Peyer's patch (tissue), 4 donors: ENCODE measurements at regions not wholly inside any gene's neighbourhood (a gene's known extent, or its start where the extent isn't known, plus 50 kb on each side); places are given as distances from the start of the nearest gene placed in this dataset.

Experiments
- POLR2A ChIP-seq, 2 donors: fragments of 450-650 bp; IDR thresholded peaks; one replicate each; pipeline ENCODE4 v1.5.1; 2017; ENCODE audit warnings: antibody characterized with exemption in 2 of 2, mild to moderate bottlenecking in 2 of 2, moderate library complexity in 2 of 2
- TF ChIP-seq, protein P1 (sequence below), 6 experiments: fragments of 450-650 bp in 4 of 6; fragments of 200-600 bp in 2 of 6; sonication (generic) in 1 of 6; IDR thresholded peaks; one replicate each; pipeline ENCODE4 v1.5.1; 2017 to 2019; ENCODE audit warnings: antibody characterized with exemption in 6 of 6, mild to moderate bottlenecking in 3 of 6, moderate library complexity in 1 of 6

DNA sequence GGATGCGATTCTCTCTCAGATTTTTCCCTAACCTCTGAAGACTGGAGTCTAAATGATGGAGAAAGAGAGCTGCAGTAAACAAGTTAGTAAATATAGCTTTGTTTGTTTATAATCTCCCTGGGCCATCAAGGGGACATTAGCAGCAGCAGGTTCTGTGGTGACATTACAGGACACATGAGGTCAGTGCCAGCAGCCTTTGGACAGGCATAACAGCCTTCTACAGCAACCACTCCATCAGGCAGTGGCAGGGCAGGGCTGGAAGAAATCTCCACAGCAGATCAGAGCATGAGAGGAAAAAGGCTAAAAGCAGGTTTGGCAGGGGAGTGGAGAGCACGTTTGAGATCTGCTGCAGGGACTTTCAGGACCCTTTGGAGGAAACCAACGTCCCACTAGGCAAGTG, 127.6 kb upstream of the ACP3 start:
- TF ChIP-seq, protein P1, sequence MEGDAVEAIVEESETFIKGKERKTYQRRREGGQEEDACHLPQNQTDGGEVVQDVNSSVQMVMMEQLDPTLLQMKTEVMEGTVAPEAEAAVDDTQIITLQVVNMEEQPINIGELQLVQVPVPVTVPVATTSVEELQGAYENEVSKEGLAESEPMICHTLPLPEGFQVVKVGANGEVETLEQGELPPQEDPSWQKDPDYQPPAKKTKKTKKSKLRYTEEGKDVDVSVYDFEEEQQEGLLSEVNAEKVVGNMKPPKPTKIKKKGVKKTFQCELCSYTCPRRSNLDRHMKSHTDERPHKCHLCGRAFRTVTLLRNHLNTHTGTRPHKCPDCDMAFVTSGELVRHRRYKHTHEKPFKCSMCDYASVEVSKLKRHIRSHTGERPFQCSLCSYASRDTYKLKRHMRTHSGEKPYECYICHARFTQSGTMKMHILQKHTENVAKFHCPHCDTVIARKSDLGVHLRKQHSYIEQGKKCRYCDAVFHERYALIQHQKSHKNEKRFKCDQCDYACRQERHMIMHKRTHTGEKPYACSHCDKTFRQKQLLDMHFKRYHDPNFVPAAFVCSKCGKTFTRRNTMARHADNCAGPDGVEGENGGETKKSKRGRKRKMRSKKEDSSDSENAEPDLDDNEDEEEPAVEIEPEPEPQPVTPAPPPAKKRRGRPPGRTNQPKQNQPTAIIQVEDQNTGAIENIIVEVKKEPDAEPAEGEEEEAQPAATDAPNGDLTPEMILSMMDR (IDR thresholded peaks at IDR 0.05), result no peak
- TF ChIP-seq POLR2A (IDR thresholded peaks at IDR 0.05), result no peak
